Lower leg skin (tissue), 4 donors: ENCODE measurements at regions not wholly inside any gene's neighbourhood (a gene's known extent, or its start where the extent isn't known, plus 50 kb on each side); places are given as distances from the start of the nearest gene placed in this dataset.

ENCODE experiments used
- DNase-seq, 2 donors: peaks; one replicate each; pipeline ENCODE4 v3.0.0-alpha.2; 2019; ENCODE audit warnings: low spot score in 2 of 2
- H3K4me3 ChIP-seq: fragments of 200-600 bp; sonication (generic); 2 replicates; pipeline ENCODE4 v1.5.1; 2017; ENCODE audit warnings: mild to moderate bottlenecking, low read depth; ENCODE audit not compliant: poor library complexity, severe bottlenecking
- POLR2A ChIP-seq, 2 donors: fragments of 450-650 bp; IDR thresholded peaks; one replicate each; pipeline ENCODE4 v1.6.1; 2016 to 2017; ENCODE audit warnings: antibody characterized with exemption in 2 of 2, mild to moderate bottlenecking in 1 of 2, moderate library complexity in 1 of 2
- WGBS, 2 donors: methylation state at CpG; one replicate each; pipeline ENCODE4 v1.1.5; 2018; 5-methylcytosine and 5-hydroxymethylcytosine counted together
- intact Hi-C: fragments of 100-400 bp; cut with DNase I; formaldehyde crosslinking; loops from one replicate; pipeline ENCODE4 v1.15.0; 2023; ENCODE audit warnings: low total_unique reads
- TF ChIP-seq, protein P1 (sequence below), 3 donors: fragments of 450-650 bp; IDR thresholded peaks; one replicate each; pipeline ENCODE4 v1.5.1; 2016; ENCODE audit warnings: antibody characterized with exemption in 3 of 3, mild to moderate bottlenecking in 3 of 3, moderate library complexity in 2 of 3

DNA sequence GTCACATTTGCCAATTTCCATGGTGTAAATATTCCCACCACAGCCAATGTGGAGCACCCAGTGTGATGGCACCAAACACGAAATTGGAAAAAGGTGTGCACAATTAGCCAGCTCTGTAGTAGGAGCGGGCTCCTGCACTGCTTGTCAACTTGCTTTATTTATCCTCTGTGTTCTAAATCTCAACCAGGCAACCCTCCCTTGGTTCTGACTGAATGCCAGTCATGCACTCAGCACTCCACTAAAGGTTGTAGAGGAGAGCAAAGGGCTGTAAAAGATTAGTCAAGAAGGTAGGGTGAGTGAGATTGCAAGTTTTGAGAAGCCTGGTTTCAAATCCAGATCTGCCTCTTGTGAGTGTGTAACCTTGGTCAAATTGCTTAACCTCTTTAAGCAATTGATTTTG, 71.5 kb upstream of the EGR2 start:
- WGBS, 2 donors, result 72 to 83% methylated on average over 2 of the region's 2 CpGs
- intact Hi-C loops, result no loop called here
- no peak overlapping the region for H3K4me3 ChIP-seq
- TF ChIP-seq, protein P1, sequence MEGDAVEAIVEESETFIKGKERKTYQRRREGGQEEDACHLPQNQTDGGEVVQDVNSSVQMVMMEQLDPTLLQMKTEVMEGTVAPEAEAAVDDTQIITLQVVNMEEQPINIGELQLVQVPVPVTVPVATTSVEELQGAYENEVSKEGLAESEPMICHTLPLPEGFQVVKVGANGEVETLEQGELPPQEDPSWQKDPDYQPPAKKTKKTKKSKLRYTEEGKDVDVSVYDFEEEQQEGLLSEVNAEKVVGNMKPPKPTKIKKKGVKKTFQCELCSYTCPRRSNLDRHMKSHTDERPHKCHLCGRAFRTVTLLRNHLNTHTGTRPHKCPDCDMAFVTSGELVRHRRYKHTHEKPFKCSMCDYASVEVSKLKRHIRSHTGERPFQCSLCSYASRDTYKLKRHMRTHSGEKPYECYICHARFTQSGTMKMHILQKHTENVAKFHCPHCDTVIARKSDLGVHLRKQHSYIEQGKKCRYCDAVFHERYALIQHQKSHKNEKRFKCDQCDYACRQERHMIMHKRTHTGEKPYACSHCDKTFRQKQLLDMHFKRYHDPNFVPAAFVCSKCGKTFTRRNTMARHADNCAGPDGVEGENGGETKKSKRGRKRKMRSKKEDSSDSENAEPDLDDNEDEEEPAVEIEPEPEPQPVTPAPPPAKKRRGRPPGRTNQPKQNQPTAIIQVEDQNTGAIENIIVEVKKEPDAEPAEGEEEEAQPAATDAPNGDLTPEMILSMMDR (IDR thresholded peaks at IDR 0.05), result no peak
- TF ChIP-seq POLR2A (IDR thresholded peaks at IDR 0.05), result no peak
- no peak for DNase-seq

- WGBS, 2 donors, result 74 to 76% methylated on average over 7 of the region's 7 CpGs
- intact Hi-C loops, result no loop called here
- TF ChIP-seq, protein P1 (IDR thresholded peaks at IDR 0.05), result no peak
- DNase-seq, result no peak
- H3K4me3 ChIP-seq, result no peak overlapping the region
Measured at GRCh38 chr10:62885684-62886461, 69.7 kb upstream of the EGR2 start.

DNA sequence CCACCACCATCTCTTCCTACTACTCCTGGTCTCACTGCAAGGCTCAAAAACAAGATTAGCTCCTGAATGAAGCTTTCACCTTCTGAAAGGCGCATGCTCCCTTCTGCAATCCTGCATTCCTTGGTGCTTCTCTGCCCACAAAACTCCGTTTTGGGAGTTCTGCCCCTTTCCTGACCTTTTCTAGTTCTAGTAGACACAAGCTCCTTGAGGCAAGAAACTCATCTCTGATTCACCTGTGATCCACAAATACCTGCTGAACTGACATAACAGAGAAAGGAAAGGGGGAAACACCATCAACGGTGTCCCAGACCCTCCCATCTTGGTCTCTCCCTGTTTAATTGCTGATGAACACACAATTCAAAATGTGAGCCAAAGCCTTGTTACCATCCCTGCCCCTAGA, 64.0 kb upstream of the EGR2 start:
- TF ChIP-seq, protein P1 (IDR thresholded peaks at IDR 0.05), result no peak
- TF ChIP-seq POLR2A (IDR thresholded peaks at IDR 0.05), result no peak
- intact Hi-C loops, result no loop called here
- no peak for DNase-seq
- no peak overlapping the region for H3K4me3 ChIP-seq
- WGBS, 2 donors, result 60 to 68% methylated on average over 3 of the region's 3 CpGs

GRCh38 chr10:62873866-62874265, 57.7 kb upstream of the EGR2 start:
- intact Hi-C loops, result no loop called here
- H3K4me3 ChIP-seq, result no peak overlapping the region
- DNase-seq, result no peak
- TF ChIP-seq POLR2A (IDR thresholded peaks at IDR 0.05), result no peak
- TF ChIP-seq, protein P1 (IDR thresholded peaks at IDR 0.05), result no peak
- 85 to 86% methylated on average over 2 of the region's 2 CpGs for WGBS, 2 donors

GRCh38 chr10:62870866-62871265, 54.7 kb upstream of the EGR2 start:
- no peak overlapping the region for H3K4me3 ChIP-seq
- no peak for TF ChIP-seq POLR2A (IDR thresholded peaks at IDR 0.05)
- TF ChIP-seq, protein P1 (IDR thresholded peaks at IDR 0.05), result no peak
- DNase-seq, result no peak
- intact Hi-C loops, result no loop called here
- 83 to 86% methylated on average over 7 of the region's 7 CpGs for WGBS, 2 donors

DNA sequence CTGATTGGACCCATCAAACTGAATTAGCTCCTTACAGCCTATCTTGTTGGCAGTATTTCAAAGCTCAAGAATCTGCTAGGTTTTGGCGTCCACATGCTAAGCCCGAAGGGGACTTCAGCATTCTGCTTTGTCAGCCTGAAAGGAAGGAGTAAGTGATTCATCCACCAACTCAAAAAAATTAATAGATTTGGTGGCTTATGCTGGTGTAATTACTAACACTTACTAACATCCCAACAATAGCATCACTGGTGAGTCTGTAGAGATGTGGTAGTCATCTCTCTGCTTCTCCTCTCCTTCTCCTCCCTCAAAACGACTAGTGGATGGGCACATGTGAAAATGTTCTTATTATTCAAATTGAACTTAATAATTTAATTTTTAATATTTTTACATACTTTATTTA, 53.8 kb upstream of the EGR2 start:
- 81% methylated on average over 3 of the region's 3 CpGs for WGBS, 2 donors
- TF ChIP-seq, protein P1 (IDR thresholded peaks at IDR 0.05), result no peak
- no peak for TF ChIP-seq POLR2A (IDR thresholded peaks at IDR 0.05)
- intact Hi-C loops, result no loop called here
- DNase-seq, result no peak
- no peak overlapping the region for H3K4me3 ChIP-seq
